Lung (tissue), 11 donors: ENCODE measurements at regions not wholly inside any gene's neighbourhood (a gene's known extent, or its start where the extent isn't known, plus 50 kb on each side); places are given as distances from the start of the nearest gene placed in this dataset.

Experiments used
- ATAC-seq: fragments of 200-7000 bp; cut with Tn5 transposase; one replicate; pipeline ENCODE4 v1.9.1; 2020; ENCODE audit warnings: moderate number of reproducible peaks; ENCODE audit not compliant: insufficient read depth, low FRiP score
- DNase-seq, 3 donors: peaks; one replicate each; pipeline ENCODE4 v3.0.0-alpha.2; 2013 to 2017
- H3K27ac ChIP-seq, 2 donors: one replicate each; pipeline ENCODE4 v1.5.1; 2013; ENCODE audit warnings: mild to moderate bottlenecking in 2 of 2, moderate library complexity in 2 of 2, control low read depth in 1 of 2, inconsistent platforms in 1 of 2, low read depth in 1 of 2, low read length in 1 of 2
- H3K27me3 ChIP-seq, 3 donors: one replicate each; pipeline ENCODE4 v1.5.1; 2013; ENCODE audit warnings: low read length in 2 of 3; ENCODE audit not compliant: control insufficient read depth in 3 of 3, insufficient read depth in 3 of 3
- H3K36me3 ChIP-seq, 4 donors: one replicate each; pipeline ENCODE4 v1.5.1; 2013; ENCODE audit warnings: low read length in 4 of 4, mild to moderate bottlenecking in 1 of 4, moderate library complexity in 1 of 4; ENCODE audit not compliant: control insufficient read depth in 4 of 4, insufficient read depth in 4 of 4
- H3K4me1 ChIP-seq, 5 donors: one replicate each; pipeline ENCODE4 v1.5.1; 2013; ENCODE audit warnings: low read length in 5 of 5, mild to moderate bottlenecking in 2 of 5, moderate library complexity in 1 of 5; ENCODE audit not compliant: control insufficient read depth in 5 of 5, insufficient read depth in 5 of 5
- H3K4me3 ChIP-seq: one replicate; pipeline ENCODE4 v1.5.1; 2013; ENCODE audit warnings: mild to moderate bottlenecking, control low read depth, moderate library complexity
- H3K9ac ChIP-seq, 2 donors: one replicate each; pipeline ENCODE4 v1.5.1; 2013; ENCODE audit warnings: low read length in 2 of 2, control low read depth in 1 of 2; ENCODE audit not compliant: insufficient read depth in 1 of 2
- H3K9me3 ChIP-seq, 4 donors: one replicate each; pipeline ENCODE4 v1.5.1; 2013; ENCODE audit warnings: low read length in 3 of 4, mild to moderate bottlenecking in 1 of 4, moderate library complexity in 1 of 4; ENCODE audit not compliant: control insufficient read depth in 4 of 4, insufficient read depth in 3 of 4
- CTCF ChIP-seq: IDR thresholded peaks from 2 replicates; pipeline ENCODE4 v1.5.1; 2012; ENCODE audit warnings: mild to moderate bottlenecking; ENCODE audit errors: control extremely low read depth, extremely low read depth
- WGBS, 2 donors: extraction: QIAGEN DNeasy Blood & Tissue Kit; methylation state at CpG; one replicate each; pipeline ENCODE4 v1.1.7; 2013; 5-methylcytosine and 5-hydroxymethylcytosine counted together
- donor health status: control.
- donor health status: control.
- donor health status: Bipolar disorder and iron deficiency.
- donor health status: healthy.
- donor health status: DM: yes; HTN: yes; CAD: no.

DNA sequence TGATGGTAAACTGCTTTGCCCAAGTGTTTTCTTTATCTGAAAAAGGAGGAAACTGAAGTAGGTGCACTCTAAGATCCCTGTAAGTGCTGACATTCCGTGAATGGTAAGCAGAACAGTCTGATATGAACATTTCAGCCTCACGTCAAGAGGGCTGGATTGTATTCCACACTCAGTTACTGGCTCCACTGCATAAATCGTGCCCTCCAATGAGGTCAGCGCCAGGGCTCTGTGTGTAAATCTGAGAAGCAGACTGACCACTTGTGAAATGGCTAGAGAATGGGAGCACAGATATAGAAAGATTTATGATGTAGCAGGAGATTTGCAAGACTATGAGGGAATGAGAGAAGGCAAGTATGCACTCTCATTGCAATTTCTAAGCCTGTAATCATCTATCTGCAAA, 153.0 kb downstream of the ICOS start:
- DNase-seq (no peak), ATAC-seq (no peak)

GRCh38 chr2:204090021-204090420, 153.5 kb downstream of the ICOS start:
- H3K9ac ChIP-seq, result no peak overlapping the region
- H3K27me3 ChIP-seq, result no peaks in the 10 kb centered on the region
- no peak overlapping the region for H3K4me3 ChIP-seq
- no peak for ATAC-seq
- 67 to 83% methylated on average over 3 of the region's 3 CpGs for WGBS, 2 donors
- no peak for DNase-seq
- no peak overlapping the region for H3K27ac ChIP-seq
- no peak for TF ChIP-seq CTCF
- no peaks in the 10 kb centered on the region for H3K36me3 ChIP-seq
- H3K9me3 ChIP-seq, result peaks cover 0 to 2% (median 0%) of the 10 kb centered on the region in 4 donors
- no peaks in the 10 kb centered on the region for H3K4me1 ChIP-seq

More for the DNA sequence above, 153.0 kb downstream of the ICOS start:
- H3K4me3 ChIP-seq, result no peak overlapping the region
- no peak overlapping the region for H3K27ac ChIP-seq
- H3K36me3 ChIP-seq, result no peaks in the 10 kb centered on the region
- no peaks in the 10 kb centered on the region for H3K4me1 ChIP-seq
- WGBS, 2 donors, result 57 to 86% methylated on average over 4 of the region's 4 CpGs
- H3K9ac ChIP-seq, result no peak overlapping the region
- no peaks in the 10 kb centered on the region for H3K27me3 ChIP-seq
- peaks cover 0 to 2% (median 0%) of the 10 kb centered on the region in 4 donors for H3K9me3 ChIP-seq
- no peak for TF ChIP-seq CTCF

DNA sequence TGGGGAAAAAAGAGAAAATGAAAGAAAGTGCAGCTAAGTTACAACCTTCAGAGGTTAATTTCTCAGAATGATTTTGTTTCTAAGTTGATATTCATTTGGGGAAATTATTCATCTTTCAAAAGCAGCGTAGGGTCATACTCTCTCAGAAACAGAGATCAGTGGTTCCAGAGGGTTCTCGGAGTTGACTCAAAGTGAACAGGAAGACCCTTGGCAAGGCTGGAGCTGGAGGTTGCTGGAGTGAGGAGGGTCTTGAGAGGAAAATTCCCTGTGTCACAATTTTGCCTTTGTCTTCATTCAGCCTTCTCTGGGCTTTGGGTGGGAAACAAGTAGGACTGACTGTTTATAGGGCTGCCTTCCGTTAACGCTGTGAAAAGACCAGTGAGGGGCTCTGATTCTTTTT, 168.2 kb downstream of the ICOS start:
- Histone ChIP-seq H3K9ac (no peak overlapping the region), H3K9me3 (no peaks in the 10 kb centered on the region), H3K36me3 (no peaks in the 10 kb centered on the region), H3K4me1 (peaks cover 0 to 14% (median 3%) of the 10 kb centered on the region in 5 donors), H3K27me3 (no peaks in the 10 kb centered on the region), H3K27ac (no peak overlapping the region), H3K4me3 (no peak overlapping the region)
- no peak for ATAC-seq
- TF ChIP-seq CTCF, result no peak
- WGBS, 2 donors, result 89 to 95% methylated on average over 4 of the region's 4 CpGs
- no peak for DNase-seq

- ATAC-seq, result no peak
- no peaks in the 10 kb centered on the region for H3K9me3 ChIP-seq
- H3K27ac ChIP-seq, result no peak overlapping the region
- peak overlapping the region in 1 of 2 donors; percentile 8 for H3K9ac ChIP-seq
- no peaks in the 10 kb centered on the region for H3K27me3 ChIP-seq
- H3K36me3 ChIP-seq, result no peaks in the 10 kb centered on the region
- TF ChIP-seq CTCF, result peak; percentile 5
- WGBS, 2 donors, result 10 to 22% methylated on average over 3 of the region's 3 CpGs
- H3K4me1 ChIP-seq, result peaks cover 0 to 47% (median 23%) of the 10 kb centered on the region in 5 donors
- DNase-seq, result peak; percentile 65 to 82 (median 79)
- no peak overlapping the region for H3K4me3 ChIP-seq
Observed at GRCh38 chr2:204108330-204108751, 171.8 kb downstream of the ICOS start.
